Trophoblast cell (in vitro differentiated cells and primary cell): ENCODE measurements at regions not wholly inside any gene's neighbourhood (a gene's known extent, or its start where the extent isn't known, plus 50 kb on each side); places are given as distances from the start of the nearest gene placed in this dataset.
A peak's percentile ranks its signal among the peaks of the same experiment; 100 is the strongest.

ENCODE experiments used
- DNase-seq, 2 donors: peaks; one replicate each; pipeline ENCODE4 v3.0.0-alpha.2; 2016
- H2AFZ ChIP-seq: 2 replicates; pipeline ENCODE4 v1.6.1; 2013; ENCODE audit warnings: low read length, moderate library complexity, mild to moderate bottlenecking; ENCODE audit not compliant: insufficient read depth, poor library complexity
- H2AK5ac ChIP-seq: 2 replicates; pipeline ENCODE4 v1.6.1; 2013; ENCODE audit warnings: mild to moderate bottlenecking, low read length
- H2BK120ac ChIP-seq: 2 replicates; pipeline ENCODE4 v1.6.1; 2013; ENCODE audit warnings: low read length, mild to moderate bottlenecking, moderate library complexity; ENCODE audit not compliant: insufficient read depth, poor library complexity
- H2BK12ac ChIP-seq: 2 replicates; pipeline ENCODE4 v1.6.1; 2013; ENCODE audit warnings: mild to moderate bottlenecking, low read length, moderate library complexity
- H2BK5ac ChIP-seq: 2 replicates; pipeline ENCODE4 v1.6.1; 2013; ENCODE audit warnings: low read length, low read depth, moderate library complexity, mild to moderate bottlenecking; ENCODE audit not compliant: poor library complexity
- H3K14ac ChIP-seq: 2 replicates; pipeline ENCODE4 v1.6.1; 2013; ENCODE audit warnings: mild to moderate bottlenecking, low read length
- H3K18ac ChIP-seq: 2 replicates; pipeline ENCODE4 v1.6.1; 2013; ENCODE audit warnings: mild to moderate bottlenecking, low read length
- H3K23ac ChIP-seq: 2 replicates; pipeline ENCODE4 v1.6.1; 2013; ENCODE audit warnings: low read length
- H3K27ac ChIP-seq: 2 replicates; pipeline ENCODE4 v1.5.1; 2013; ENCODE audit warnings: low read depth, mild to moderate bottlenecking, inconsistent platforms, low read length, moderate library complexity
- H3K27me3 ChIP-seq: 2 replicates; pipeline ENCODE4 v1.6.1; 2013; ENCODE audit warnings: inconsistent platforms, mild to moderate bottlenecking, low read length, moderate library complexity; ENCODE audit not compliant: insufficient read depth
- H3K36me3 ChIP-seq, 2 experiments: 1 replicate in 1 of 2; 2 replicates in 1 of 2; pipeline ENCODE4 v1.6.1; 2013; ENCODE audit warnings: low read length in 2 of 2, mild to moderate bottlenecking in 2 of 2, moderate library complexity in 1 of 2; ENCODE audit not compliant: insufficient read depth in 2 of 2, control insufficient read depth in 1 of 2
- H3K4ac ChIP-seq: 2 replicates; pipeline ENCODE4 v1.6.1; 2013; ENCODE audit warnings: low read depth, mild to moderate bottlenecking, low read length, moderate library complexity
- H3K4me1 ChIP-seq, 2 experiments: 1 replicate in 1 of 2; 2 replicates in 1 of 2; pipeline ENCODE4 v1.6.1; 2013; ENCODE audit warnings: low read length in 2 of 2, mild to moderate bottlenecking in 2 of 2, moderate library complexity in 1 of 2; ENCODE audit not compliant: insufficient read depth in 2 of 2, control insufficient read depth in 1 of 2
- H3K4me2 ChIP-seq: 2 replicates; pipeline ENCODE4 v1.6.1; 2013; ENCODE audit warnings: inconsistent platforms, mild to moderate bottlenecking, low read length, moderate library complexity
- H3K4me3 ChIP-seq: 2 replicates; pipeline ENCODE4 v1.5.1; 2013; ENCODE audit warnings: mild to moderate bottlenecking, low read depth, low read length, inconsistent platforms
- H3K79me1 ChIP-seq: one replicate; pipeline ENCODE4 v1.6.1; 2013; ENCODE audit warnings: low read length
- H3K79me2 ChIP-seq: 2 replicates; pipeline ENCODE4 v1.6.1; 2013; ENCODE audit warnings: low read length, mild to moderate bottlenecking; ENCODE audit not compliant: control insufficient read depth, insufficient read depth, poor library complexity
- H3K9ac ChIP-seq: 2 replicates; pipeline ENCODE4 v1.6.1; 2013; ENCODE audit warnings: mild to moderate bottlenecking, low read length
- H3K9me3 ChIP-seq: 2 replicates; pipeline ENCODE4 v1.6.1; 2013; ENCODE audit warnings: low read depth, mild to moderate bottlenecking, control low read depth, inconsistent platforms, low read length; ENCODE audit not compliant: insufficient read depth
- H4K12ac ChIP-seq: 2 replicates; pipeline ENCODE4 v1.6.1; 2013; ENCODE audit warnings: low read depth, mild to moderate bottlenecking, low read length, moderate library complexity
- H4K8ac ChIP-seq: 2 replicates; pipeline ENCODE4 v1.6.1; 2013; ENCODE audit warnings: low read depth, mild to moderate bottlenecking, low read length, moderate library complexity
- H4K91ac ChIP-seq: one replicate; pipeline ENCODE4 v1.6.1; 2013; ENCODE audit warnings: low read depth, mild to moderate bottlenecking, low read length, moderate library complexity
- WGBS: extraction: QIAGEN DNeasy Blood & Tissue Kit; methylation state at CpG from one replicate; pipeline ENCODE4 v1.1.7; 2013; ENCODE audit warnings: missing lambda C conversion rate; ENCODE audit not compliant: insufficient read length, insufficient coverage; ENCODE audit errors: extremely low coverage; 5-methylcytosine and 5-hydroxymethylcytosine counted together

DNA sequence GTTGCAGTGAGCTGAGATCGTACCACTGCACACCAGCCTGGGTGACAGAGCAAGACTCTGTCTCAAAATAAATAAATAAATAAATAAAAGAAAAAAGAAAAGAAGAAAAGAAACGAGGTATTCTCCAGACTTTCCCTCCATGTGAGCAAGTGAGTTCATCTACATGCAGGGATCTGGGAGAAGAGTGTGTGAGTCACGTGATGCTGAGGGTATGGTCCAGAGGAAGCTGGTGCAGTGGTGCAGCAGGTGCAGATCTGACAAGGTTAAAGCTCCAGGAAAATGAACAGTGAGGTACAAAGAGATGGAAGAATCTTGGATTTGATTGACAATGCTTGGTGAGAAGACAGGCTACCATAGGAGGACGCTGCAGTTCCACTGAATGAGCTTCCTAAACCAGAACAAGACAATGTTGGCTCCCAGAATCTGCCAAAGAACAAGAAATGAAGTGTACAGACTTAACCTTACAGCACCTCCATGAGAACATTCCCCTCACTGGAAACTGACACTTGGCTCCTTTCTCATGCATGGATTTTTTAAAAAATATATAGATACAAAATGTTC is 79.5 kb upstream of the BTBD3 start:
- H3K18ac ChIP-seq = no peak overlapping the region
- H4K12ac ChIP-seq = no peak overlapping the region
- no peak overlapping the region for H3K23ac ChIP-seq
- no peak overlapping the region for H3K9ac ChIP-seq
- no peak overlapping the region for H3K4me3 ChIP-seq
- H2BK12ac ChIP-seq = peak overlapping the region; percentile 11
- H2AK5ac ChIP-seq = no peak overlapping the region
- no peak overlapping the region for H2BK5ac ChIP-seq
- no peak overlapping the region for H3K27ac ChIP-seq
- no peak overlapping the region for H4K8ac ChIP-seq
- no peak overlapping the region for H2BK120ac ChIP-seq
- no peaks in the 10 kb centered on the region for H3K36me3 ChIP-seq
- no peaks in the 10 kb centered on the region for H3K27me3 ChIP-seq
- H3K4me1 ChIP-seq = peaks cover 0 to 10% of the 10 kb centered on the region in 2 experiments
- H3K79me2 ChIP-seq = no peaks in the 10 kb centered on the region
- no peak overlapping the region for H3K4me2 ChIP-seq
- H3K9me3 ChIP-seq = peaks cover 1% of the 10 kb centered on the region
- no peak overlapping the region for H3K4ac ChIP-seq
- H3K79me1 ChIP-seq = peaks cover 4% of the 10 kb centered on the region
- no peak for DNase-seq
- no peak overlapping the region for H3K14ac ChIP-seq
- no CpG with 5 or more reads among the region's 4 CpGs for WGBS
- no peak overlapping the region for H4K91ac ChIP-seq
- H2AFZ ChIP-seq = no peak overlapping the region

DNA sequence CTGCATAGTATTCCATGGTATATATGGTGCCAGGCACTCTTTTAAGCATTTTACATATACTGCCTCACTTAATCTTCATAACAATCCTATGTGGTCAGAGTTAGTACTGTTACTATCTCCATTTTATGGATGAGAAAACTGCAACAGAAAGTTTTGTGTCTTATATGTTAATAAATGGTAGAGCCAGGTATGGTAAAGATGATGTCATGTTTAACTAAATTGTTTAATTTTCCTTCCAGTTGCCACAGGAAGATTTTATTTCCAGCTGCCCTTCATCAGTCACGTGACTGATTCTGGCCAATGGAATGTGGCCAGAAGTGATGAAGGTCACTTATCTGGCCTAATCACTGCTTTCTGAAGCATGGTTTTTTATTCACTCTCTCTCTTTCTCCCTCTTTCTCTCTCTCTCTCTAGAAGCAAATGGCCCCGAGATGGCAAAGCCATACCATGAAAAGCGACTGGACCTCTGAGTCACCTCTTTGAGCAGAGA is 75.7 kb upstream of the BTBD3 start:
- Histone ChIP-seq H3K79me2 (no peaks in the 10 kb centered on the region), H3K36me3 (no peaks in the 10 kb centered on the region), H3K18ac (no peak overlapping the region), H3K9me3 (peaks cover 3% of the 10 kb centered on the region), H4K8ac (peak overlapping the region; percentile 45), H3K79me1 (peaks cover 9% of the 10 kb centered on the region), H3K4me3 (no peak overlapping the region), H3K4me1 (peaks cover 0 to 16% of the 10 kb centered on the region in 2 experiments), H3K4ac (no peak overlapping the region), H4K91ac (no peak overlapping the region), H2AFZ (no peak overlapping the region), H2BK120ac (no peak overlapping the region), H3K27ac (no peak overlapping the region), H3K23ac (no peak overlapping the region), H2BK5ac (no peak overlapping the region), H3K27me3 (no peaks in the 10 kb centered on the region), H4K12ac (no peak overlapping the region), H2BK12ac (peak overlapping the region; percentile 89), H3K14ac (no peak overlapping the region), H3K9ac (no peak overlapping the region), H2AK5ac (peak overlapping the region; percentile 86), H3K4me2 (no peak overlapping the region)
- no peak for DNase-seq
- no CpG with 5 or more reads among the region's 3 CpGs for WGBS

GRCh38 chr20:11843289-11843688 is 74.4 kb upstream of the BTBD3 start:
- Histone ChIP-seq H2AK5ac (no peak overlapping the region), H3K9ac (no peak overlapping the region), H3K23ac (no peak overlapping the region), H3K18ac (no peak overlapping the region), H4K91ac (no peak overlapping the region), H2BK5ac (no peak overlapping the region), H3K27ac (no peak overlapping the region), H2BK12ac (no peak overlapping the region), H2BK120ac (no peak overlapping the region), H3K79me1 (peaks cover 9% of the 10 kb centered on the region), H2AFZ (no peak overlapping the region), H3K4me3 (no peak overlapping the region), H3K14ac (no peak overlapping the region), H3K4me2 (no peak overlapping the region), H3K27me3 (no peaks in the 10 kb centered on the region), H4K8ac (no peak overlapping the region), H3K9me3 (peaks cover 3% of the 10 kb centered on the region), H4K12ac (no peak overlapping the region), H3K4me1 (peaks cover 0 to 16% of the 10 kb centered on the region in 2 experiments), H3K79me2 (no peaks in the 10 kb centered on the region), H3K4ac (no peak overlapping the region), H3K36me3 (no peaks in the 10 kb centered on the region)
- no peak for DNase-seq
- no CpG with 5 or more reads among the region's 1 CpG for WGBS

GRCh38 chr20:11844691-11845090 is 73.0 kb upstream of the BTBD3 start:
- Histone ChIP-seq H3K79me2 (no peaks in the 10 kb centered on the region), H3K36me3 (no peaks in the 10 kb centered on the region), H4K12ac (no peak overlapping the region), H3K27ac (peak overlapping the region; percentile 43), H3K9me3 (peaks cover 3% of the 10 kb centered on the region), H4K8ac (no peak overlapping the region), H3K4me3 (no peak overlapping the region), H2AFZ (no peak overlapping the region), H3K23ac (no peak overlapping the region), H3K4me1 (peaks cover 0 to 14% of the 10 kb centered on the region in 2 experiments), H3K4me2 (no peak overlapping the region), H3K18ac (no peak overlapping the region), H2BK5ac (no peak overlapping the region), H2BK120ac (peak overlapping the region; percentile 21), H3K27me3 (no peaks in the 10 kb centered on the region), H3K79me1 (peaks cover 11% of the 10 kb centered on the region), H2AK5ac (no peak overlapping the region), H3K4ac (no peak overlapping the region), H3K14ac (no peak overlapping the region), H3K9ac (no peak overlapping the region), H4K91ac (peak overlapping the region; percentile 23), H2BK12ac (peak overlapping the region; percentile 8)
- DNase-seq = no peak
